ENCODE measurements at regions not wholly inside any gene's neighbourhood (a gene's known extent, or its start where the extent isn't known, plus 50 kb on each side); places are given as distances from the start of the nearest gene placed in this dataset.

DNA sequence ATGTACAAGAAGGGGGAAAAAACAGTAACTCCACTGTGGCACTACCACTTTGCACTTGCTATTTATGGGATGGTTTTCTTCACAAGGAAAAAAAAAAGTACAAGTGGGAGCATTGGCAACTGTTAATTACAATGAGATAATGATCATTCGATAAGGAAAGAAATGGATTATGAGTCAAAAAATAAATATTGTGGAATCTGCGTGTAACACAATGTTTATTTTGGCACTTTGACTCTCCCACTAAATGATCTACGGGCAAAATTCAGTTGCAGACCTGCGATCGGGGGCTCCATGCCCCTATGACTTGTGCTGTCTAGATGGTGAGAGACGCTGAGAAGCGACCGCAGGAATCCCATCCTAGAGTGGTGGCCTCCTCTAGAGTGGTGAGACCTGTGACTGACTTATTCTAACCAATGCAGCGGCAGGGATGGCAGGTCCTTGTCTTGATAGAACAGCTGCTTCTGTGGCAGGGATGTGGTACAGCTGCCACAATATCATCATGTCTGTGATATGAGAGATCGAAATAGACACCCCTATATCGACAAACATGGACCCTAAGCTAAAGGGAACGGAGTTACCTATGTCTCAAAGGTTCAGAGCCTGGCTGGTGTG is 345.0 kb upstream of the KLF6 start:
- no peak for DNase-seq

DNA sequence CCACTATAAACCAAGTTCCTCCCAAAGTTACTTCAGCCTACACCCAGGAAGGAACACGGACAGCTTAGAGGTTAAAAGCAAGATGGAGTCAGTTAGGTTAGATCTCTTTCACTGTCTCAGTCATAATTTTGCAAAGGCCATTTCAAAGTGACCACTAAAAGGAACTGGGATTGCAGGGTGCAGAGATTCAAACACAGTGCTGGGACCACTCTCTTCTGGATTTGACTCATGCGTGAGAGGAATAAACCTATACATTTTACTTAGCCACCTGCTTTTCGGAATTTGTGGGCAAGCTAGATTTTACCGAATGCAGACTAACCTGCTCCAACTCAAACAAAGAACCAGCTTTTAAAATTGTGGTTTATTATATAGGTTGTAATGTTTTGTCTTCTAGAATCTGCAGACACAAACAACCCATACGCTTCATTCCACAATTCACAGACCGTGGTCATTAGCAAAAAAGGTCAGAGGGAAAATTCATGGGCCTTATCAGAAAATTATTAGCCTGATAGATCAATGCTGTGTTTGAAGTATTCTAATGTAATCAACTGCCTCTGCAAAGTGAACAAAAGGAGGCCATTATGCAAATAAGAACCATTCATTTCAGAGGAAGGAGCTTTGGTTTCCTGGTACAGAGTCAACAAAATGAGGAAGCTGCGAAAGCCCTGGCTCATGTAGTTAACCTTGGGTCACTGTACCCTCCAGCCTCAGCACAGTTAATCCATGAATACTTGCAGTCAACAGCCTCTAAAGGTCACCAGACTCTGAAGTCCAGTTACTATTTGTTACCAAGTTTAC is 342.7 kb upstream of the KLF6 start:
- DNase-seq, result no peak

DNA sequence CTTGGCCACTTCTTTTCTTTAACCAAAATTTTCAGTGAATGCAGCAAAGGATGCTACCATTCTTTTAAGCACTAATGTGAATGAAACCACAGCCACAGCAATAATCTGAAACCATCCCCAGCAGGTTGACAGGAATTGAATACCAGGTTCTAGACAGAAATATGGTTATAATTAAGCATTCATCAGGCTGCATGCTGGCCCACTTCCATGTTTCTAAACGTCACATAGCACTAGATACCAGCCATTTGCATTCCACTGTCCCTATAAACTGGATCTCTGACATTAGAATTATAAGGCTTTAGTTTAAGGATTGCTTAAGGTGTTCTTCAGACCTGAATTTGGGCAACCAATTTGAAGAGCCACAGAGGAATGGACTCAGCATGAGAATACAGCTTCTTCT is 340.8 kb upstream of the KLF6 start:
- DNase-seq, result no peak

GRCh38 chr10:4121502-4122380 is 336.7 kb upstream of the KLF6 start:
- no peak for DNase-seq

GRCh38 chr10:4120096-4120853 is 335.3 kb upstream of the KLF6 start:
- no peak for DNase-seq

GRCh38 chr10:4119107-4119506 is 334.1 kb upstream of the KLF6 start:
- DNase-seq, result no peak

DNA sequence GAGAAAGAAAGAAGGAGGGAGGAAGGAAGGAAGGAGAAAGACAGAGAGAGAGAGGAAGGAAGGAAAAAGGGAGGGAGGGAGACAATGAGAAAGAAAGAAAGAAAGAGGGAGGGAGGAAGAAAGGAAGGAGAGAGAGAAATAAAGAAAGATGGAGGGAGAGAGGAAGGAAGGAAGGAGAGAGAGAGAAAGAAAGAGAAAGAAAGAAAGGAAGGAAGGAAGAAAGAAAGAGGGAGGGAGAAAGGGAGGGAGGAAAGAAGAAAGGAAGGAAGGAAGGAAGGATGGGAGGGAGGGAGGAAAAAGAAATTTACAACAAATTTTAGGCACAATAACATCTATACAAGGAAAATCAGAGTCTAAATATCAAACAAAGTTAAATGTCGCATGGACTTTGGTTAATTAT is 332.6 kb upstream of the KLF6 start:
- no peak for DNase-seq

- DNase-seq, result no peak
Measured at GRCh38 chr10:4111643-4112042, 326.6 kb upstream of the KLF6 start.

DNA sequence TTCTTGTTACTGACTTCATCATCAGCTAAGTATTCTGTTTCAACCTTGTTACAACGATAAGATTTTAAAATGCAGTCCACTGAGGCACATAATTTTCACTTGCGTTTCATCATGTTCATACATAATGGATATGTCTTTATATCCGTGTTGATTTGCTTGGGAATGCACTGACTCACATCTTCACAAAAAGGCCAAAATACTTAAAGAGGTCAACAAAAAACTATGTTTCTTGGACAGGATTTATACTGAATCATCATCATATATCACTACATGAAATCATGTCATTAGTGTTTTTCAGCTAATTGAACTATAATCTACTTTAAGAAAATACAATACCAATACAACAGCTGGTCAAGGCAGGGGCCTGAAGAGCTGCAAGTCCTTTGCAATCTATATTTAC is 324.5 kb upstream of the KLF6 start:
- no peak for DNase-seq

GRCh38 chr10:4108693-4109092 is 323.7 kb upstream of the KLF6 start:
- DNase-seq, result no peak

DNA sequence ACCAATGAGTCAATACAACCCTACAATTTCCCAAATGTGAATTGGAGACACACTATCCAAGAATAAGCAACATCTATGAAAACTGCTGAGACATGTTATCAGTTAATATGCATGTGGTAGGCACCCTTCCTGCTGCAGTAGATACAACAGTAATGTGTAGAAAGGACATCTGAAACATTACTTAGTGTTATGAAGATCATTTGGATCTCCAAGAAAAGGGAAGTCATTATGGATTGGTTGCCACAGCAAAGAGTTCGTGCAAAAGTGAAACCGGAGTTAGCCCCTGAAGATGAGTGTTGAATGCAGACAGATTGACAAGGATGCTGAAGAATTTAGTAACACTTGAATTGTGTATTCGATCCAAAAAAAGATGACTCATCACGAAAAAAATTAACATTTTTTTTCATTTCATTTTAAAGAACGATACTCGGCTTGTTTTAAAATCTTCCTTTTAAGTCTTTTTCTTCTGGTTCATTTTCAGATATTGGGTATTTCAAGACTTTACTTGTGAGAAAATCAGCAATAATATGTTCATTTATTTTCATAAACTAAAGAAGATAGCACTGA is 322.4 kb upstream of the KLF6 start:
- no peak for DNase-seq

DNA sequence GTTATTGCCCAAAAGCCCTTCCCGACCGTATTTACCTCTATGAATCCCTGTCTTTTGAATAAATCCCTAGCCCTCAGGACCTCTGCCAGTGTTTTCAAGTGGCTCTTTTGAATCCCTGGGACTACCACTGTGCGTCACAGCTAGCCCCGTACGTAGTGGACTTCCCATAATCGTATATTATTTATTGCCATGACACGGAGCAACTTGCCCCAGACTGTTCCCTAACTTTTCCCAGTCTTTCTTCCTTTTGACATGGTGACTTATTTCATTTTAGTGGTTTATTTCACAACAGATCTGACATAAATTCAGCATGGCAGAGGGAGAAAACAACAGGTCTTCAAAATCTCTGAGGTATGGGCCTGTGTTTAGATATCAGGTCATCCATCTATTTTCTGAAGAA is 318.6 kb upstream of the KLF6 start:
- no peak for DNase-seq

DNA sequence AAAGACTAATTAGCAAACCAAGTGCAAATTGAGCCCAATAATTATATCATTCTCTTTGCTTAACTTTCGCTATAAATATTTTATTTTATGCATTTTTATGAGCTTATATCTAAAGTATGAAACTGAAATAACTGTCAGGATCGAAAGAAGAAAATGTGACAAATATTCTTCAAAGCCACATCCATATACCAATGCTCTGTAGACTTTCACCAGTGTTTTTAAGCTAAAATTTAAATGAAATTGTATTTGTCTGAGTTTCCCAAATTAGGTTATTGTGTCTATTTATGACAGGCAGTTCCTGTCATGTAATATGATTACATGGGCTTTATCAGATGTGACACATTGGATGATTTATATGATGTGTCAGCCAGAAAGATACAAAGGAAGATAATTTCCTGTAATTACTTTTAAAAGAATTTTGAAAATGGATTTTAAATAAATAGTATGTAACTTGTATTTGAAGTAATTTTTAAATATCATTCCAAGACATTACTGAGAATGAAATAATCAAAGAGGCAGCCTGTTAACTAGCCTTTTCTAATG is 317.9 kb upstream of the KLF6 start:
- no peak for DNase-seq

- DNase-seq, result no peak
Measured at GRCh38 chr10:4101918-4102654, 317.1 kb upstream of the KLF6 start.

DNA sequence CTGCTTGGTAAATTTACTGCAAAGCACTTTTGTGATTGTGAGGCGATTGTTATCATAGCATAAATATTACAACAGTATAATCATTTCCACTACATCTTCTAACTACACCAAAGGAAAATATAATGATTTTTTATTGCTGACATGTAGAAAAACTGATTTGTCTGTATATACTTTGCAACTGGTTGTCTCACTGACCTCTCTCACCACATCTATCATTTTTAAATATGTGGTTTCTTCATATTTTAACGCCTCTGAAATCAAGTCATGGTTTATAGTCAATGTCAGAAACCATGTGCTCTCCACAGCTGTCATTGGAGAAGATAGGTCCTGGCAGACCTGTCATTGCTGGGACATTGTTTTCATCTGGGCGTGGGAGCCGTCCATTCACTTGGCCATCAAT is 315.4 kb upstream of the KLF6 start:
- DNase-seq, result no peak

- no peak for DNase-seq
Measured at GRCh38 chr10:4099202-4099601, 314.2 kb upstream of the KLF6 start.

DNA sequence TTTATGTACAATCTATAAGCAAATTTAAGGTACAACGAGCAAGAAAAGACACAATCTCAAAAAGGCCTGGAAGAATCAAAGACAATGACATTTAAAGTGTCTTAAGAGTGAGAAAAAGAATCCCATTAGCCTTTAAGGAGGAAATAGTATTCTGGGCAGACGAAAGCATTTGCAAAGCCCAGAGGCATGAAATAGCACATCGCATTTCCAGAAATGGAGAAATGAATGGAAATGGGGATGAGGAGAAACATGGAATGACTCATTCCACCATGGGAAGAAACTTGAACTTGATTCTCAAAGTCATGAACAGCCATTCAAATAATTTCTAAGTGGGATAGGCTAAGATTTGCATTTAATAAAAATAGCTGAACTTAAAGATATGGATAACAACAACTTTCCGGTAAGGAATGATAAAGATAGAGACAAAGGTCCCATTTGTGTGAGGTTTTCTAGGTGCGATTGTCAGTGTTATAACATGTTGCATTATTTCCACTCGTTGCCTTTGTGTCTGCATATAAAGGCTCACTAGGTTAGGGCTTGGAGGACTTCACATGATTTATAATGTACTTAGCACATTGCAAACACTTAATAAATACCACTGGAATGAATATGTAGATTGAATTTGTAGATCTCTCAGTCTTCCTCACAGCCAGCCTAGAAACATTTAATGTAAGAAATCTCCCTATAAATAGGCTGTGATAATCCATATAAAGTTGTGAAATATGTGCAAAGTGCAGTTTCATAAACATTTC is 310.3 kb upstream of the KLF6 start:
- DNase-seq, result no peak

- DNase-seq, result no peak
Measured at GRCh38 chr10:4094751-4095150, 309.7 kb upstream of the KLF6 start.

GRCh38 chr10:4093438-4093837 is 308.4 kb upstream of the KLF6 start:
- no peak for DNase-seq

- DNase-seq, result no peak
Measured at GRCh38 chr10:4088354-4089066, 303.5 kb upstream of the KLF6 start.

Measured in NCI-H446 treated with DMSO at 0.1 percent for 48 hours (cell line).